ENCODE measurements at regions not wholly inside any gene's neighbourhood (a gene's known extent, or its start where the extent isn't known, plus 50 kb on each side); places are given as distances from the start of the nearest gene placed in this dataset.

GRCh38 chr6:147724454-147724853 lies 216.0 kb downstream of the SAMD5 start:
- no peak for DNase-seq (ENCODE audit: low read depth in 1 of 2, low spot score in 1 of 2)
- TF ChIP-seq GABPA (IDR thresholded peaks at IDR 0.05; ENCODE audit: low read depth) (no peak), CTCF (IDR thresholded peaks at IDR 0.05; ENCODE audit: insufficient read depth, low read length) (no peak), REST (IDR thresholded peaks at IDR 0.05; ENCODE audit: insufficient replicate concordance, low read depth) (no peak), POLR2AphosphoS5 (IDR thresholded peaks at IDR 0.05; ENCODE audit: low read depth) (no peak), SPI1 (IDR thresholded peaks at IDR 0.05; ENCODE audit: borderline replicate concordance, low read depth) (no peak)

GRCh38 chr6:147726342-147726741 lies 217.9 kb downstream of the SAMD5 start:
- TF ChIP-seq SPI1 (IDR thresholded peaks at IDR 0.05; ENCODE audit: borderline replicate concordance, low read depth) (no peak), CTCF (IDR thresholded peaks at IDR 0.05; ENCODE audit: insufficient read depth, low read length) (no peak), REST (IDR thresholded peaks at IDR 0.05; ENCODE audit: insufficient replicate concordance, low read depth) (no peak), GABPA (IDR thresholded peaks at IDR 0.05; ENCODE audit: low read depth) (no peak), POLR2AphosphoS5 (IDR thresholded peaks at IDR 0.05; ENCODE audit: low read depth) (no peak)
- Histone ChIP-seq H3K27me3 (ENCODE audit: insufficient read depth, poor library complexity, severe bottlenecking) (no peaks in the 10 kb centered on the region), H3K4me3 (replicated peaks; ENCODE audit: insufficient read depth, low read length) (no peak overlapping the region), H3K27ac (replicated peaks) (no peak overlapping the region)
- DNase-seq (ENCODE audit: low read depth in 1 of 2, low spot score in 1 of 2), result no peak

More at GRCh38 chr6:147724454-147724853, 216.0 kb downstream of the SAMD5 start:
- Histone ChIP-seq H3K4me3 (replicated peaks; ENCODE audit: insufficient read depth, low read length) (no peak overlapping the region), H3K27ac (replicated peaks) (no peak overlapping the region), H3K27me3 (ENCODE audit: insufficient read depth, poor library complexity, severe bottlenecking) (no peaks in the 10 kb centered on the region)

- Histone ChIP-seq H3K27me3 (ENCODE audit: insufficient read depth, poor library complexity, severe bottlenecking) (no peaks in the 10 kb centered on the region), H3K27ac (replicated peaks) (no peak overlapping the region), H3K4me3 (replicated peaks; ENCODE audit: insufficient read depth, low read length) (no peak overlapping the region)
- TF ChIP-seq POLR2AphosphoS5 (IDR thresholded peaks at IDR 0.05; ENCODE audit: low read depth) (no peak), CTCF (IDR thresholded peaks at IDR 0.05; ENCODE audit: insufficient read depth, low read length) (no peak), SPI1 (IDR thresholded peaks at IDR 0.05; ENCODE audit: borderline replicate concordance, low read depth) (no peak), GABPA (IDR thresholded peaks at IDR 0.05; ENCODE audit: low read depth) (no peak), REST (IDR thresholded peaks at IDR 0.05; ENCODE audit: insufficient replicate concordance, low read depth) (no peak)
- no peak for DNase-seq (ENCODE audit: low read depth in 1 of 2, low spot score in 1 of 2)
Measured at GRCh38 chr6:147728903-147729302, 220.4 kb downstream of the SAMD5 start.

Data from HL-60 (cell line).